Pancreas (tissue), 10 donors: ENCODE measurements at regions not wholly inside any gene's neighbourhood (a gene's known extent, or its start where the extent isn't known, plus 50 kb on each side); places are given as distances from the start of the nearest gene placed in this dataset.

ENCODE experiments used
- ATAC-seq, 4 donors: fragments of 200-7000 bp; cut with Tn5 transposase; one replicate each; pipeline versions ENCODE4 v1.8.0 to v1.9.1; 2020; ENCODE audit warnings: mild to moderate bottlenecking in 4 of 4, moderate library complexity in 4 of 4
- DNase-seq, 6 donors: peaks; one replicate each; pipeline ENCODE4 v3.0.0-alpha.2; 2020
- FAIRE-seq: peaks from 2 replicates; lab custom pipeline; 2012; peaks lifted over from hg19 to GRCh38; lab: Jason Lieb, UNC
- H3K27ac ChIP-seq, 4 donors: fragments of 200-600 bp; sonication (generic); 1 replicate in 3 of 4; 2 replicates in 1 of 4; pipeline versions ENCODE4 v1.5.0 to v1.8.0; 2020
- H3K27me3 ChIP-seq, 4 donors: fragments of 200-600 bp; one replicate each; pipeline ENCODE4 v1.8.0; 2021
- H3K36me3 ChIP-seq, 3 donors: fragments of 200-600 bp; sonication (generic) in 1 of 3; one replicate each; pipeline versions ENCODE4 v1.5.0 to v1.8.0; 2020 to 2021
- H3K4me1 ChIP-seq, 3 donors: fragments of 200-600 bp; one replicate each; pipeline ENCODE4 v1.8.0; 2021
- H3K4me3 ChIP-seq, 4 donors: fragments of 200-600 bp; sonication (generic) in 2 of 4; one replicate each; pipeline versions ENCODE4 v1.5.0 to v1.8.0; 2020 to 2021
- H3K9me3 ChIP-seq, 4 donors: fragments of 200-600 bp; one replicate each; pipeline ENCODE4 v1.8.0; 2021
- CTCF ChIP-seq, 4 donors: fragments of 200-600 bp; sonication (generic) in 3 of 4; IDR thresholded peaks; one replicate each; pipeline versions ENCODE4 v1.5.0 to v1.8.0; 2021; ENCODE audit warnings: antibody characterized with exemption in 4 of 4
- WGBS, 2 donors: extraction: QIAGEN DNeasy Blood & Tissue Kit; methylation state at CpG; one replicate each; pipeline ENCODE4 v1.1.7; 2013; 5-methylcytosine and 5-hydroxymethylcytosine counted together
- intact Hi-C, 3 donors: fragments of 100-400 bp; cut with DNase I; formaldehyde crosslinking; loops; one replicate each; pipeline versions ENCODE4 v1.11.1 to v1.14.2; 2022
- donor health status: healthy with polysubstance abuse.
- donor health status: DM: no; HTN: no; CAD: no; lungs with moderate emphysema.
- donor health status: DM: no; HTN: no; CAD: no.
- donor health status: control.
- donor health status: control.
- donor health status: Bipolar disorder and iron deficiency.
- donor health status: DM: yes; HTN: yes; CAD: no.
- donor health status: DM: no; HTN: no; CAD: no.
- donor health status: DM: no; HTN: no; CAD: no.
- donor health status: DM: yes; HTN: yes; CAD: no.

DNA sequence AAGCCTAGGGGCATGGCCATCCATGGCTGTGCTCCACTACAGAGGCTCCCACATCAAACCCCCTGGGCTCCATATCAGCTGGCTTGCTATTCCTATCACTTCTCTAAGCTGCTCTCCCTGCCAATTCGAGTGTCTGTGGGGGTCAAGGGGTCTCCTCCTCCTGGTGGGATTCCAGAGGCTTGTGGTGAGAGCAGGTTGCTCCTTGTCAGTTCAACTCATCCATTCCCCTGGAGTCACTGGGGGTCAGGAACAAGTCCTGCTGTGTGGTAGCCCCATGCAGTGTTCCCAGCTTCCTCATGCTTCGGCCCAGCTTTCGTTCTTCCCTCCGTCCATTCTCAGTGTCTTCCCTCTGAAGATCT, 86.6 kb upstream of the UNC5B start:
- intact Hi-C loops = no loop called here
- Histone ChIP-seq H3K27ac (no peak overlapping the region), H3K4me1 (no peaks in the 10 kb centered on the region), H3K9me3 (no peaks in the 10 kb centered on the region), H3K36me3 (no peaks in the 10 kb centered on the region), H3K4me3 (no peak overlapping the region), H3K27me3 (no peaks in the 10 kb centered on the region)
- no peak for DNase-seq
- ATAC-seq = no peak
- TF ChIP-seq CTCF (IDR thresholded peaks at IDR 0.05) = no peak
- no peak for FAIRE-seq
- 69 to 81% methylated on average over 4 of the region's 4 CpGs for WGBS, 2 donors

DNA sequence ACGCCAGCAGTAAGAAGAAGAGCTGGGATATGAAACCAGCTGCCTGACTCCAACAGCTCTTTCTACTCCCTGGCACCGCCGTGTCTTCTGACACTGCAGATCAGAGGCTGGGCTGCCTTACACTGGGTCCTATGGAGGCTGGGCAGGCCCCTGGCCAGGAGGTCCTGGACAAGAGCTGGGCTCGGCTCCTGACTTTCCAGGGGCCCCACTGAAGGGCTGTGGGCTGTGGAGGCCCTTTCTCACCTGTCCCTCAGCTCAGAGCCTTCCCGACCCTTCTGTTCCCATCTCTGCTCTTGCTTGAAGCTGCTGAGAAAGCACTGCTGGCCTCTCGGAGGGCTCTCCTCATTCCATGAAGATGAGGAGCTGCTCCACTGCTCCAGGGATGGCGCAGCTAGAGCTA, 85.9 kb upstream of the UNC5B start:
- H3K27ac ChIP-seq = no peak overlapping the region
- intact Hi-C loops = no loop called here
- no peak for TF ChIP-seq CTCF (IDR thresholded peaks at IDR 0.05)
- no peaks in the 10 kb centered on the region for H3K27me3 ChIP-seq
- DNase-seq (peak in 1 of 6 donors; percentile 36), ATAC-seq (no peak), FAIRE-seq (no peak)
- H3K4me1 ChIP-seq = no peaks in the 10 kb centered on the region
- H3K4me3 ChIP-seq = no peak overlapping the region
- no peaks in the 10 kb centered on the region for H3K36me3 ChIP-seq
- WGBS, 2 donors = 73% methylated on average over 7 of the region's 7 CpGs
- H3K9me3 ChIP-seq = no peaks in the 10 kb centered on the region

GRCh38 chr10:71127104-71127503, 85.3 kb upstream of the UNC5B start:
- Histone ChIP-seq H3K9me3 (no peaks in the 10 kb centered on the region), H3K27ac (no peak overlapping the region), H3K4me3 (no peak overlapping the region), H3K36me3 (no peaks in the 10 kb centered on the region), H3K4me1 (no peaks in the 10 kb centered on the region), H3K27me3 (no peaks in the 10 kb centered on the region)
- intact Hi-C loops = no loop called here
- FAIRE-seq (no peak), ATAC-seq (no peak), DNase-seq (peak in 1 of 6 donors; percentile 27)
- no peak for TF ChIP-seq CTCF (IDR thresholded peaks at IDR 0.05)
- 81 to 83% methylated on average over 5 of the region's 5 CpGs for WGBS, 2 donors

GRCh38 chr10:71127773-71128172, 84.6 kb upstream of the UNC5B start:
- Histone ChIP-seq H3K9me3 (no peaks in the 10 kb centered on the region), H3K4me1 (no peaks in the 10 kb centered on the region), H3K4me3 (no peak overlapping the region), H3K27ac (no peak overlapping the region), H3K27me3 (no peaks in the 10 kb centered on the region), H3K36me3 (no peaks in the 10 kb centered on the region)
- intact Hi-C loops = no loop called here
- DNase-seq = no peak
- WGBS, 2 donors = 71 to 72% methylated on average over 3 of the region's 3 CpGs
- ATAC-seq = no peak
- no peak for TF ChIP-seq CTCF (IDR thresholded peaks at IDR 0.05)
- FAIRE-seq = no peak

GRCh38 chr10:71128311-71128980, 83.9 kb upstream of the UNC5B start:
- TF ChIP-seq CTCF (IDR thresholded peaks at IDR 0.05) = no peak
- intact Hi-C loops = no loop called here
- Histone ChIP-seq H3K36me3 (no peaks in the 10 kb centered on the region), H3K27ac (no peak overlapping the region), H3K27me3 (no peaks in the 10 kb centered on the region), H3K4me3 (no peak overlapping the region), H3K9me3 (no peaks in the 10 kb centered on the region), H3K4me1 (no peaks in the 10 kb centered on the region)
- FAIRE-seq (no peak), ATAC-seq (peak in 1 of 4 donors; percentile 33), DNase-seq (no peak)
- whole genome bisulfite sequencing, 2 donors = 36 to 45% methylated on average over 7 of the region's 7 CpGs
